ENCODE measurements at regions not wholly inside any gene's neighbourhood (a gene's known extent, or its start where the extent isn't known, plus 50 kb on each side); places are given as distances from the start of the nearest gene placed in this dataset.

DNA sequence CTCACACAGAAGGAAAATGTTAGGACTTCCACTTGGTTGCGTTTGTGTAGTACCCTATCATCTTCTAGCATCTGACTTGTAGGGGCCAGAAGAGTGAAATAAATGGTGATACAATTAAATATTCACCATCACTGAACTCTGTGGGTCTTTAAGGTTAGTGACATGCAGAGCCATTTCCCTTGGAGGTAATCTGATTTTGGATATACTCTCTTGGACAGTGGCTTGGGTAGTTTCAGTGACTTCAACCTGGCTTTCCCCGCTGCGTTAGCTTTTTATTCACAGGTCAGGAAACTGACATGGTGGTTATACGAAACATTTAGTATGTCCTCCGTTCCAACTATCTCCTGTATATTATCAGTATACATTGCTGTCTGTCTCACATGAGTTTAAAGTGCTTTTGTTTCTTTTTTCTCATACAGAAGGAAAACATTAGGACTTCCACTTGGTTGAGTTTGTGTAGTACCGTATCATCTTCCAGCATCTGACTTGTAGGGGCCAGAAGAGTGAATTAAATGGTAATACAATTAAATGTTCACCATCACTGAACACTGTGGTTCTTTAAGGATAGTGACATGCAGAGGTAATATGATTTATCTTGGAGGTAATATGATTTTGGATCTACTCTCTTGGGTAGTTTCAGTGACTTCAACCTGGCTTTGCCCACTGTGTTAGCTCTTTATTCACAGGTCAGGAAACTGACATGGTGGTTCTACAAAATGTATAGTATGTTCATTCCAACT lies 883.6 kb downstream of the TAF11L14 start:
- H3K4me2 ChIP-seq (ENCODE audit: insufficient read depth in 1 of 2, low read depth in 2 of 2, low read length in 2 of 2), result no peak overlapping the region
- H3K9ac ChIP-seq (replicated peaks in 1 of 4; ENCODE audit: extremely low read depth in 1 of 4, low read depth in 3 of 4, low read length in 3 of 4), result no peak overlapping the region
- WGBS, 2 experiments (ENCODE audit: extremely low coverage in 1 of 2, insufficient coverage in 1 of 2, insufficient read length in 1 of 2, insufficient replicate concordance in 2 of 2, low coverage in 1 of 2, low lambda C conversion rate in 2 of 2, missing lambda C conversion rate in 1 of 2), result 94% methylated on average over 6 of the region's 6 CpGs; no CpG with 5 or more reads in 1 of the 2 experiments
- no peaks in the 10 kb centered on the region for H3K79me1 ChIP-seq (ENCODE audit: low read depth, low read length)
- POLR2A ChIA-PET (ENCODE audit: partially characterized antibody), result no interaction called here
- no peak overlapping the region for H3K4me3 ChIP-seq (ENCODE audit: extremely low read depth in 1 of 4, insufficient read depth in 2 of 4, low read depth in 3 of 4, low read length in 4 of 4)
- H3K4me1 ChIP-seq (replicated peaks in 1 of 4; ENCODE audit: control insufficient read depth in 3 of 4, insufficient read depth in 4 of 4, low read length in 3 of 4), result no peaks in the 10 kb centered on the region
- no peak overlapping the region for H4K91ac ChIP-seq (replicated peaks; ENCODE audit: insufficient read length, low read length)
- FAIRE-seq (no peak), DNase-seq (ENCODE audit: low read depth in 1 of 2, low spot score in 2 of 2) (no peak)
- no peak overlapping the region for H3K14ac ChIP-seq (ENCODE audit: insufficient read length)
- no peak overlapping the region for H2AFZ ChIP-seq (ENCODE audit: low read length)
- H3K4ac ChIP-seq (replicated peaks; ENCODE audit: insufficient read length, low read depth, low read length), result no peak overlapping the region
- H3K9me3 ChIP-seq (ENCODE audit: insufficient read depth in 2 of 2, low read depth in 1 of 2, low read length in 1 of 2), result 0 out of 4 replicates have a peak, but pooled peaks cover 0 to 2% of the 10 kb centered on the region in 2 experiments
- no peak overlapping the region for H2BK15ac ChIP-seq (ENCODE audit: low read length)
- H3K36me3 ChIP-seq (ENCODE audit: control insufficient read depth in 2 of 4, insufficient read depth in 4 of 4, low read length in 3 of 4), result no peaks in the 10 kb centered on the region
- H3K79me2 ChIP-seq (ENCODE audit: control insufficient read depth in 1 of 2, insufficient read depth in 2 of 2, low read length in 2 of 2), result no peaks in the 10 kb centered on the region
- no peak overlapping the region for H2BK5ac ChIP-seq (ENCODE audit: low read depth, low read length)
- no peak overlapping the region for H2AK5ac ChIP-seq (ENCODE audit: low read depth, low read length)
- no peak overlapping the region for H3K27ac ChIP-seq (ENCODE audit: low read depth, low read length)
- no peak overlapping the region for H3K23ac ChIP-seq (ENCODE audit: insufficient read length)
- H3K56ac ChIP-seq (replicated peaks; ENCODE audit: insufficient read length, low read depth, low read length), result no peak overlapping the region
- no peak overlapping the region for H2BK12ac ChIP-seq (ENCODE audit: low read depth, low read length)
- H2BK120ac ChIP-seq (replicated peaks; ENCODE audit: low read depth, low read length), result no peak overlapping the region
- no peaks in the 10 kb centered on the region for H3K23me2 ChIP-seq (ENCODE audit: low read depth, low read length)
- H4K5ac ChIP-seq (ENCODE audit: insufficient read length, low read depth, low read length), result no peak overlapping the region
- no peaks in the 10 kb centered on the region for H4K20me1 ChIP-seq (replicated peaks in 1 of 2; ENCODE audit: control insufficient read depth in 1 of 2, insufficient read depth in 2 of 2, low read length in 2 of 2)
- H3K27me3 ChIP-seq (replicated peaks in 1 of 4; ENCODE audit: control insufficient read depth in 3 of 4, extremely low read depth in 1 of 4, insufficient read depth in 3 of 4, low read length in 3 of 4), result no peaks in the 10 kb centered on the region
- TF ChIP-seq CEBPB (IDR thresholded peaks at IDR 0.05; ENCODE audit: low read depth, low read length), result no peak
- TF ChIP-seq RFX5 (IDR thresholded peaks at IDR 0.05; ENCODE audit: borderline replicate concordance, low read depth, low read length), result no peak
- no peak for TF ChIP-seq SP1 (IDR thresholded peaks at IDR 0.05; ENCODE audit: low read depth, low read length)
- no peak for TF ChIP-seq NRF1 (IDR thresholded peaks at IDR 0.05; ENCODE audit: low read depth, low read length)
- no peak for TF ChIP-seq EGR1 (IDR thresholded peaks at IDR 0.05; ENCODE audit: borderline replicate concordance, low read depth, low read length)
- no peak for TF ChIP-seq RNF2 (IDR thresholded peaks at IDR 0.05; ENCODE audit: borderline replicate concordance, low read depth, low read length, missing control alignments, poor library complexity, severe bottlenecking)
- no peak for TF ChIP-seq KDM4A (IDR thresholded peaks at IDR 0.05; ENCODE audit: low read depth, low read length, severe bottlenecking)
- no peak for TF ChIP-seq POU5F1 (IDR thresholded peaks at IDR 0.05; ENCODE audit: low read depth, low read length)
- no peak for TF ChIP-seq EZH2 (IDR thresholded peaks at IDR 0.05; ENCODE audit: low read depth, low read length, severe bottlenecking)
- H2BK20ac ChIP-seq (ENCODE audit: low read length), result no peak overlapping the region
- no peak overlapping the region for H4K8ac ChIP-seq (ENCODE audit: extremely low read depth, insufficient read depth, low read length)
- no peak overlapping the region for H3K18ac ChIP-seq (ENCODE audit: extremely low read depth, low read length)
- CTCF ChIA-PET (ENCODE audit: partially characterized antibody), result interaction anchor here (1.3 kb wide), 1 partner anchor 10 kb away, joined by 5 read pairs; no protein-coding TSS in a partner anchor

Data from H1 (cell line).